HUES48 (cell line): ENCODE measurements at regions not wholly inside any gene's neighbourhood (a gene's known extent, or its start where the extent isn't known, plus 50 kb on each side); places are given as distances from the start of the nearest gene placed in this dataset.

ENCODE experiments used
- H3K27ac ChIP-seq: one replicate; pipeline ENCODE4 v1.7.0; 2013; ENCODE audit warnings: low read depth, low read length, inconsistent platforms
- H3K27me3 ChIP-seq: 2 replicates; pipeline ENCODE4 v1.6.1; 2013; ENCODE audit warnings: mild to moderate bottlenecking, low read length; ENCODE audit not compliant: control insufficient read depth, insufficient read depth
- H3K36me3 ChIP-seq: 2 replicates; pipeline ENCODE4 v1.6.1; 2013; ENCODE audit warnings: low read length; ENCODE audit not compliant: control insufficient read depth, insufficient read depth
- H3K4me1 ChIP-seq: 2 replicates; pipeline ENCODE4 v1.6.1; 2013; ENCODE audit warnings: mild to moderate bottlenecking, low read length; ENCODE audit not compliant: control insufficient read depth, insufficient read depth
- H3K4me3 ChIP-seq: 2 replicates; pipeline ENCODE4 v1.5.1; 2013; ENCODE audit warnings: mild to moderate bottlenecking, low read depth, low read length
- H3K9ac ChIP-seq: 2 replicates; pipeline ENCODE4 v1.6.1; 2013; ENCODE audit warnings: mild to moderate bottlenecking, low read depth, low read length, moderate library complexity
- H3K9me3 ChIP-seq: 2 replicates; pipeline ENCODE4 v1.6.1; 2013; ENCODE audit warnings: low read length; ENCODE audit not compliant: control insufficient read depth, insufficient read depth

- Histone ChIP-seq H3K9me3 (no peaks in the 10 kb centered on the region), H3K4me3 (no peak overlapping the region), H3K9ac (no peak overlapping the region), H3K36me3 (no peaks in the 10 kb centered on the region), H3K4me1 (no peaks in the 10 kb centered on the region), H3K27me3 (no peaks in the 10 kb centered on the region), H3K27ac (no peak overlapping the region)
Measured at GRCh38 chr2:35421485-35421884, 934.1 kb upstream of the CRIM1 start.

- Histone ChIP-seq H3K27ac (no peak overlapping the region), H3K9me3 (no peaks in the 10 kb centered on the region), H3K27me3 (no peaks in the 10 kb centered on the region), H3K4me1 (peaks cover 9% of the 10 kb centered on the region), H3K36me3 (no peaks in the 10 kb centered on the region), H3K4me3 (no peak overlapping the region), H3K9ac (no peak overlapping the region)
Measured at GRCh38 chr2:35417293-35417692, 938.3 kb upstream of the CRIM1 start.

GRCh38 chr2:35416391-35417140 is 939.0 kb upstream of the CRIM1 start:
- Histone ChIP-seq H3K9me3 (no peaks in the 10 kb centered on the region), H3K9ac (no peak overlapping the region), H3K4me1 (peaks cover 9% of the 10 kb centered on the region), H3K36me3 (no peaks in the 10 kb centered on the region), H3K27me3 (no peaks in the 10 kb centered on the region), H3K27ac (no peak overlapping the region), H3K4me3 (no peak overlapping the region)

- Histone ChIP-seq H3K27me3 (no peaks in the 10 kb centered on the region), H3K9me3 (no peaks in the 10 kb centered on the region), H3K36me3 (no peaks in the 10 kb centered on the region), H3K27ac (no peak overlapping the region), H3K4me1 (peaks cover 9% of the 10 kb centered on the region), H3K9ac (no peak overlapping the region), H3K4me3 (no peak overlapping the region)
Measured at GRCh38 chr2:35415942-35416341, 939.6 kb upstream of the CRIM1 start.

DNA sequence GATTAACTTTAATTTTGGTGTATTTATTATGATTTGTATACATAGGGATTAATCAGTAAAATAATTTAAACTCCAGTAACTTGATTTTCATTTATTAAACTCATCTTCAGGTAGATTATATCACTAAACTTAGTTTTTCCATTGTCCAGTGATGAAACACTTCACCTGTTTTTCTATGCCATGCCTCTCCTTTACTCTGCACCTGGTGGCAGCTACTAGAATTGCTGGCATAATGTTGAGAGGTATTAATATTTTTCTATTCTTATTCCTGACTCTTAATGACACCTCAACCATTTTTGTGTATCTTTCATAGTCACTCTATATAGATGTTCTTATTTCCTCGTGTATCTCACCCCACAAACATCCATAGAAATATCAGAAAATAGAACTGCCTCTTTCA is 940.3 kb upstream of the CRIM1 start:
- Histone ChIP-seq H3K9ac (no peak overlapping the region), H3K27me3 (no peaks in the 10 kb centered on the region), H3K36me3 (no peaks in the 10 kb centered on the region), H3K4me1 (peaks cover 9% of the 10 kb centered on the region), H3K9me3 (no peaks in the 10 kb centered on the region), H3K4me3 (no peak overlapping the region), H3K27ac (no peak overlapping the region)

DNA sequence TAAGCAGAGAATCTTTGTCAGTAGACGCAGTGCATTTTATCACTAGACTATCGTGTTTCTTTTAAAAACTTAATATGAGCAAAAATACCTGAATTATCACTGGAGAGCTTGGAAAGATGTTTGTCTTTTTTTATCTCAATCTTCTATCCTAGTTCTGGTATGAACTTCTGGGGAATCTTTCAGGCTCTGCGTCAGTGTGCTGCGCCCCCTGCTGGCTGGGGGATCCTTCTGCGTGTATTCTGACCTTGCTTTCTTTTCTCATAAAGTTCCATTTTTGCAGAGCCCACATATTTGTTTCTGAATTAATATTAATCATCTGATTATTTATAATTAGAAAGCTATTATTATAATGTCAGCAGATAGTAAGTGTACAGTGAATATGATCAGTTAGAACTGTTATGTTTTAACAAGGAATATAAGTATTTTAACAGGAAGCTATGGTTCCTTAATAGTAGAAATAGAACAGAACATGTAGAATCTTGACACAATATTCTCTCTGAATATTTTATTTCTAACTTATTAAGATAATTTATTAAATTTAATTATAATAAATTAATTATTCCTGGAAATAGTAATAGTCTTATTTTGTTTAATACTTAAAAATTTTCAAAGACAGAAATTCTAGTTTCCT is 945.0 kb upstream of the CRIM1 start:
- H3K4me1 ChIP-seq: peaks cover 14% of the 10 kb centered on the region
- H3K36me3 ChIP-seq: no peaks in the 10 kb centered on the region
- H3K9ac ChIP-seq: no peak overlapping the region
- H3K27ac ChIP-seq: no peak overlapping the region
- H3K9me3 ChIP-seq: no peaks in the 10 kb centered on the region
- no peaks in the 10 kb centered on the region for H3K27me3 ChIP-seq
- no peak overlapping the region for H3K4me3 ChIP-seq

DNA sequence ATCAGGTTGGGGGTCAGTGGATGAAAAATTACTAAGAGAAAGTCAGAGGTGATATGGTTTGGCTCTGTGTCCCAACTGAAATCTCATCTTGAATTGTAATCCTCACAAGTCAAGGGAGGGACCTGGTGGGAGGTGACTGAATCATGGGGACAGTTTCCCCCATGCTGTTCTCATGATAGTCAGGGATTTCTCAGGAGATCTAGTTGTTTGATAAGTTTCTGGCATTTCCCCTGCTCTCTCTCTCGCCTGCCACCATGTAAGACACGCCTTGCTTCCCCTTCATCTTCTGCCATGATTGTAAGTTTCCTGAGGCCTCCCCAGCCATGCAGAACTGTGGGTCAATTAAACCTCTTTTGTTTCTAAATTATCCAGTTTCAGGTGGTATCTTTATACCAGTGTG is 945.8 kb upstream of the CRIM1 start:
- H3K36me3 ChIP-seq: no peaks in the 10 kb centered on the region

GRCh38 chr2:35408320-35408719 is 947.3 kb upstream of the CRIM1 start:
- Histone ChIP-seq H3K4me1 (peaks cover 10% of the 10 kb centered on the region; the same call in 1 of the 2 replicates), H3K9me3 (no peaks in the 10 kb centered on the region), H3K27ac (no peak overlapping the region), H3K4me3 (no peak overlapping the region), H3K36me3 (no peaks in the 10 kb centered on the region), H3K27me3 (no peaks in the 10 kb centered on the region), H3K9ac (no peak overlapping the region)

More for the DNA sequence above, 945.8 kb upstream of the CRIM1 start:
- Histone ChIP-seq H3K4me1 (peaks cover 10% of the 10 kb centered on the region; the same call in 1 of the 2 replicates), H3K9me3 (no peaks in the 10 kb centered on the region), H3K4me3 (no peak overlapping the region), H3K9ac (no peak overlapping the region), H3K27me3 (no peaks in the 10 kb centered on the region), H3K27ac (no peak overlapping the region)

DNA sequence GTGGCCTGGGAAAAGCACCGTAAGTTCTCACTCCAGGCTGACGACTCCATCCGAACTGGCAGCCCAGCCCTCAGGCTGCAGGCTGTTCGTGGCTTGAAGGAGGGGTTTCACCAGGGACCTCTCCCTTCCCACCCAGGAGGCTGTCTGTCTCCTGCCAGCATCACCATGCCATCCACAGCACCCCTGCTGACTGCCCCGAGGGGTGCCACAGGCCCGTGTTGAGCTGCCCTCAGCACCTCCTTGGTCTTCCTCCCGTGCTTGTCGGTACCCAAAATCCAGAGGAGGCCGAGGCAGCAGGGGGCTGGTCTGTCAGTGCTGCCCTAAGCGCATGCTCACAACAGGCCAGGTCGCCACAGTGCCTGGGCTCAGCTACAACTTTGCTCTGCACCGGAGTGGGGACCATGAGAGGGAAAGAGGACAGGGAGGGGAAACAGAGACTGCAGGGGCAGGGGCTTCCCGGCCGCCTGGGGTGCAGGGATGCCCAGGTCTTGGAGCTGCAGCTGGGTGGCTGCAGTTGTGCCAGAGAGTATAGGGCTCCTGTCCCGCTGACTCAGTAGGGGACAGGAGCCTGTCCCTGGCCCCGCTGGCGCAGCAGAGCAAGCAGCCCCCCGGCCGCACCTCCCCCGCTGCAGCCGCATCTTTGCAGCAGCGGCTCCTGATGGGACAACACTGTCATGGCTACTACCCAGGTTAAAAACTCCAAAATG is 963.7 kb upstream of the CRIM1 start:
- H3K27me3 ChIP-seq: no peaks in the 10 kb centered on the region
- no peak overlapping the region for H3K27ac ChIP-seq
- H3K4me3 ChIP-seq: no peak overlapping the region
- no peaks in the 10 kb centered on the region for H3K9me3 ChIP-seq
- no peaks in the 10 kb centered on the region for H3K4me1 ChIP-seq
- no peaks in the 10 kb centered on the region for H3K36me3 ChIP-seq
- H3K9ac ChIP-seq: no peak overlapping the region

- H3K27ac ChIP-seq: no peak overlapping the region
- no peaks in the 10 kb centered on the region for H3K27me3 ChIP-seq
- no peaks in the 10 kb centered on the region for H3K36me3 ChIP-seq
- H3K9me3 ChIP-seq: no peaks in the 10 kb centered on the region
- no peak overlapping the region for H3K9ac ChIP-seq
- H3K4me3 ChIP-seq: no peak overlapping the region
- H3K4me1 ChIP-seq: no peaks in the 10 kb centered on the region
Measured at GRCh38 chr2:35378791-35379190, 976.8 kb upstream of the CRIM1 start.

- H3K9me3 ChIP-seq: no peaks in the 10 kb centered on the region
- H3K9ac ChIP-seq: no peak overlapping the region
- no peak overlapping the region for H3K4me3 ChIP-seq
- no peaks in the 10 kb centered on the region for H3K4me1 ChIP-seq
- no peaks in the 10 kb centered on the region for H3K27me3 ChIP-seq
- H3K36me3 ChIP-seq: no peaks in the 10 kb centered on the region
- H3K27ac ChIP-seq: no peak overlapping the region
Measured at GRCh38 chr2:35374845-35375244, 980.7 kb upstream of the CRIM1 start.
